ENCODE measurements at regions not wholly inside any gene's neighbourhood (a gene's known extent, or its start where the extent isn't known, plus 50 kb on each side); places are given as distances from the start of the nearest gene placed in this dataset.
"Not testable (repeated sequence)": the region's sequence is repeated elsewhere in the genome, so short reads cannot be mapped to it uniquely, and the experiment has no call there.

GRCh38 chr3:5739299-5739935 is 551.9 kb downstream of the EDEM1 start:
- Mint-ChIP-seq H3K27ac (no peak overlapping the region), H3K4me3 (no peak overlapping the region), H3K9me3 (no peaks in the 10 kb centered on the region), H3K36me3 (no peaks in the 10 kb centered on the region), H3K4me1 (no peaks in the 10 kb centered on the region), H3K27me3 (peaks cover 3% of the 10 kb centered on the region)

- H3K27ac Mint-ChIP-seq, result no peak overlapping the region
- H3K27me3 Mint-ChIP-seq, result peaks cover 3% of the 10 kb centered on the region
Measured at GRCh38 chr3:5739949-5740348, 552.4 kb downstream of the EDEM1 start.

GRCh38 chr3:5741017-5741416 is 553.5 kb downstream of the EDEM1 start:
- H3K27ac Mint-ChIP-seq, result no peak overlapping the region

More at GRCh38 chr3:5739949-5740348, 552.4 kb downstream of the EDEM1 start:
- no peaks in the 10 kb centered on the region for H3K9me3 Mint-ChIP-seq
- H3K4me3 Mint-ChIP-seq, result no peak overlapping the region
- no peaks in the 10 kb centered on the region for H3K36me3 Mint-ChIP-seq
- no peaks in the 10 kb centered on the region for H3K4me1 Mint-ChIP-seq

GRCh38 chr3:5750091-5750490 is 562.6 kb downstream of the EDEM1 start:
- no peaks in the 10 kb centered on the region for H3K9me3 Mint-ChIP-seq

More at GRCh38 chr3:5741017-5741416, 553.5 kb downstream of the EDEM1 start:
- no peak overlapping the region for H3K4me3 Mint-ChIP-seq
- H3K36me3 Mint-ChIP-seq, result no peaks in the 10 kb centered on the region
- no peaks in the 10 kb centered on the region for H3K4me1 Mint-ChIP-seq
- H3K9me3 Mint-ChIP-seq, result no peaks in the 10 kb centered on the region
- H3K27me3 Mint-ChIP-seq, result peaks cover 3% of the 10 kb centered on the region

GRCh38 chr3:5750874-5751640 is 563.5 kb downstream of the EDEM1 start:
- H3K27ac Mint-ChIP-seq, result no peak overlapping the region
- H3K9me3 Mint-ChIP-seq, result no peaks in the 10 kb centered on the region
- H3K36me3 Mint-ChIP-seq, result no peaks in the 10 kb centered on the region
- H3K27me3 Mint-ChIP-seq, result no peaks in the 10 kb centered on the region
- H3K4me1 Mint-ChIP-seq, result no peaks in the 10 kb centered on the region
- no peak overlapping the region for H3K4me3 Mint-ChIP-seq

More at GRCh38 chr3:5750091-5750490, 562.6 kb downstream of the EDEM1 start:
- no peaks in the 10 kb centered on the region for H3K4me1 Mint-ChIP-seq
- no peak overlapping the region for H3K27ac Mint-ChIP-seq
- H3K27me3 Mint-ChIP-seq, result no peaks in the 10 kb centered on the region
- no peaks in the 10 kb centered on the region for H3K36me3 Mint-ChIP-seq
- H3K4me3 Mint-ChIP-seq, result no peak overlapping the region

GRCh38 chr3:5754602-5755001 is 567.1 kb downstream of the EDEM1 start:
- H3K4me1 Mint-ChIP-seq, result no peaks in the 10 kb centered on the region
- H3K36me3 Mint-ChIP-seq, result no peaks in the 10 kb centered on the region
- no peak overlapping the region for H3K4me3 Mint-ChIP-seq
- H3K27me3 Mint-ChIP-seq, result no peaks in the 10 kb centered on the region
- H3K9me3 Mint-ChIP-seq, result no peaks in the 10 kb centered on the region
- H3K27ac Mint-ChIP-seq, result no peak overlapping the region

GRCh38 chr3:5756443-5756842 is 568.9 kb downstream of the EDEM1 start:
- H3K9me3 Mint-ChIP-seq, result no peaks in the 10 kb centered on the region
- H3K27me3 Mint-ChIP-seq, result no peaks in the 10 kb centered on the region
- H3K4me3 Mint-ChIP-seq, result no peak overlapping the region
- no peaks in the 10 kb centered on the region for H3K36me3 Mint-ChIP-seq
- H3K27ac Mint-ChIP-seq, result no peak overlapping the region
- no peaks in the 10 kb centered on the region for H3K4me1 Mint-ChIP-seq

- Mint-ChIP-seq H3K27ac (no peak overlapping the region), H3K36me3 (no peaks in the 10 kb centered on the region), H3K4me1 (no peaks in the 10 kb centered on the region), H3K9me3 (no peaks in the 10 kb centered on the region), H3K27me3 (peaks cover 1% of the 10 kb centered on the region), H3K4me3 (no peak overlapping the region)
Measured at GRCh38 chr3:5757213-5757804, 569.8 kb downstream of the EDEM1 start.

- Mint-ChIP-seq H3K9me3 (no peaks in the 10 kb centered on the region), H3K27me3 (peaks cover 1% of the 10 kb centered on the region), H3K36me3 (no peaks in the 10 kb centered on the region), H3K4me3 (no peak overlapping the region), H3K4me1 (no peaks in the 10 kb centered on the region), H3K27ac (no peak overlapping the region)
Measured at GRCh38 chr3:5758699-5759098, 571.2 kb downstream of the EDEM1 start.

- Mint-ChIP-seq H3K9me3 (no peaks in the 10 kb centered on the region), H3K27me3 (peaks cover 1% of the 10 kb centered on the region), H3K4me1 (no peaks in the 10 kb centered on the region), H3K4me3 (no peak overlapping the region), H3K36me3 (no peaks in the 10 kb centered on the region), H3K27ac (no peak overlapping the region)
Measured at GRCh38 chr3:5762506-5762905, 575.0 kb downstream of the EDEM1 start.

GRCh38 chr3:5766848-5767247 is 579.3 kb downstream of the EDEM1 start:
- Mint-ChIP-seq H3K36me3 (no peaks in the 10 kb centered on the region), H3K4me3 (no peak overlapping the region), H3K27me3 (no peaks in the 10 kb centered on the region), H3K4me1 (no peaks in the 10 kb centered on the region), H3K27ac (no peak overlapping the region), H3K9me3 (no peaks in the 10 kb centered on the region)

GRCh38 chr3:5767304-5767703 is 579.8 kb downstream of the EDEM1 start:
- Mint-ChIP-seq H3K27ac (no peak overlapping the region), H3K9me3 (no peaks in the 10 kb centered on the region), H3K4me1 (no peaks in the 10 kb centered on the region), H3K4me3 (no peak overlapping the region), H3K36me3 (no peaks in the 10 kb centered on the region), H3K27me3 (no peaks in the 10 kb centered on the region)

GRCh38 chr3:5768281-5768945 is 580.9 kb downstream of the EDEM1 start:
- no peaks in the 10 kb centered on the region for H3K36me3 Mint-ChIP-seq
- H3K4me1 Mint-ChIP-seq, result no peaks in the 10 kb centered on the region
- H3K4me3 Mint-ChIP-seq, result no peak overlapping the region
- no peaks in the 10 kb centered on the region for H3K27me3 Mint-ChIP-seq
- H3K9me3 Mint-ChIP-seq, result no peaks in the 10 kb centered on the region
- no peak overlapping the region for H3K27ac Mint-ChIP-seq

- Mint-ChIP-seq H3K27me3 (no peaks in the 10 kb centered on the region), H3K4me3 (no peak overlapping the region), H3K4me1 (no peaks in the 10 kb centered on the region), H3K27ac (no peak overlapping the region), H3K36me3 (no peaks in the 10 kb centered on the region), H3K9me3 (peaks cover 11% of the 10 kb centered on the region)
Measured at GRCh38 chr3:5769825-5770224, 582.3 kb downstream of the EDEM1 start.

GRCh38 chr3:5774337-5774736 is 586.8 kb downstream of the EDEM1 start:
- H3K36me3 Mint-ChIP-seq, result no peaks in the 10 kb centered on the region
- H3K27ac Mint-ChIP-seq, result no peak overlapping the region
- H3K4me1 Mint-ChIP-seq, result no peaks in the 10 kb centered on the region
- no peak overlapping the region for H3K4me3 Mint-ChIP-seq
- no peaks in the 10 kb centered on the region for H3K27me3 Mint-ChIP-seq
- peaks cover 18% of the 10 kb centered on the region for H3K9me3 Mint-ChIP-seq

GRCh38 chr3:5775100-5775499 is 587.6 kb downstream of the EDEM1 start:
- not testable (repeated sequence) for H3K27ac Mint-ChIP-seq, H3K36me3 Mint-ChIP-seq, H3K27me3 Mint-ChIP-seq

More at GRCh38 chr3:5775100-5775499, 587.6 kb downstream of the EDEM1 start:
- H3K9me3 Mint-ChIP-seq, result peaks cover 18% of the 10 kb centered on the region
- H3K4me3 Mint-ChIP-seq, H3K4me1 Mint-ChIP-seq: not testable (repeated sequence)
